ENCODE measurements at regions not wholly inside any gene's neighbourhood (a gene's known extent, or its start where the extent isn't known, plus 50 kb on each side); places are given as distances from the start of the nearest gene placed in this dataset.

- no peak for DNase-seq (ENCODE audit: low read depth in 2 of 2)
Measured at GRCh38 chr6:9527679-9528286, 887.1 kb downstream of the TFAP2A start.

GRCh38 chr6:9523462-9523861 lies 891.4 kb downstream of the TFAP2A start:
- no peak for DNase-seq (ENCODE audit: low read depth in 2 of 2)

- DNase-seq (ENCODE audit: low read depth in 2 of 2): no peak
Measured at GRCh38 chr6:9522101-9522500, 892.8 kb downstream of the TFAP2A start.

- DNase-seq (ENCODE audit: low read depth in 2 of 2): no peak
Measured at GRCh38 chr6:9521152-9521530, 893.7 kb downstream of the TFAP2A start.

GRCh38 chr6:9520417-9521151 lies 894.3 kb downstream of the TFAP2A start:
- DNase-seq (ENCODE audit: low read depth in 2 of 2): no peak

- DNase-seq (ENCODE audit: low read depth in 2 of 2): no peak
Measured at GRCh38 chr6:9518431-9518830, 896.4 kb downstream of the TFAP2A start.

- DNase-seq (ENCODE audit: low read depth in 2 of 2): no peak
Measured at GRCh38 chr6:9517806-9518205, 897.1 kb downstream of the TFAP2A start.

DNA sequence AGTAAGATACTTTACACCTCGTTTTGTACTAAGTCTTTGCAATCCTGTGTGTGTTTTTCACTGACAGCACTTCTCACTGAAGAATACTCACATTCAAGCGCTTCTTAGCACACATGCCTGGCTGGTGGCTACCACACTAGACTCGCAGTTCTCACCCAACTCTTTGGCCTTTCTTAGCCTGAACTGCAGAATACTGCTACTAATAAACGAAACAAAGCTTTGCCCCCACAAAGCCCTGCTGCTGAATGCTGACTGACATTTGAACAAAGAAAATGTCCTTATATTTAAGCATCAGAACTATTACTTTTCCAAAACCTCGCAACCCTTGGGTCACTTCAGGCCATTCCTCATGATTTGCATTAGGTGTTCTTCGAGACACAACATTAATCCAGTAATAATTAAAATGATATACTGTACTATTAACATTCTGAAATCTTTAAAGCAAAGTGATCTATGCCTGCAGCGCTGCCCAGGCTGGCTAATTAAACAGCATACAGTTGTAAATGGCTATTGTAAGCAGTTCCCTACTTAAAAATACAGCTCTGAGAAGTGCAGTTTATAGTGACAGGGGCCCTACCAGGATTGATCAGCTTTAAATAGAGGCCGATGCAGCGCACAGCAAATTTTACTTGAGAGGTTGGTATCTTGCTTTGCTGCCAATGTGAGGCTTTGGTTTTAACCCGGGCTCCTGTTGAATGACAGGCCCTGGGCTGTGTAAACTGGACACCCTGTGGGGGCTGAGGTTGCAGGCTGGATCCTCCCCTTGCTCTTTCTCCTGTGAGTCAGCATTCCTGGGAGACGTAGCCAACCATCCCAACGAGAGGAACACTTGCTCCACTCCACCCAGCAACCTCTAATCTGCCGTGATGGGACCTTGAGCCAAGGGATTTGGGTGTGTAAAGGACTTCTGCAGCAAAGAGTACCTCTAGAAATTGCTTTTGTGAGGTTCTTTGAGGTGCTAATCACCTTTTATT lies 899.0 kb downstream of the TFAP2A start:
- DNase-seq (ENCODE audit: low read depth in 2 of 2): no peak

DNA sequence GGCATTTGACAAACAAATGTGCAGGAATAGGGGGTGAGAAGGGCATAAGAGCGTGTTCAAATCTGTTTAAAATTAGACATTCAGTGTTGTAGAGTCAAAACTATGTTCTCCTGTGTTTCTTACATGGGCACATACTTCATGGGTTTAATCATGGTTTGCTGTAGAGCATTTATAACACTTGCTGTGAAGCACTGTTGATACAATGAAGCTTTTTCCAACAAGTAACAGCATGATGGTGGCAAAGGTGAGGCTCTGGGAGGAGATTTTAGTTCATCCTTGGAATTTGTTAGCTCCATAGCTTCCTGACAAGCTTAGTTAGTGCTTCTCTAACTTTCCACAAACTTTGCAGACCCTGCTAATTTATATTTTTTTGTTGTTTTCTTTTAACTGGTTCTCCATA lies 900.7 kb downstream of the TFAP2A start:
- no peak for DNase-seq (ENCODE audit: low read depth in 2 of 2)

- no peak for DNase-seq (ENCODE audit: low read depth in 2 of 2)
Measured at GRCh38 chr6:9511157-9511556, 903.7 kb downstream of the TFAP2A start.

GRCh38 chr6:9507136-9507895 lies 907.6 kb downstream of the TFAP2A start:
- no peak for DNase-seq (ENCODE audit: low read depth in 2 of 2)

GRCh38 chr6:9504191-9504590 lies 910.7 kb downstream of the TFAP2A start:
- DNase-seq (ENCODE audit: low read depth in 2 of 2): no peak

DNA sequence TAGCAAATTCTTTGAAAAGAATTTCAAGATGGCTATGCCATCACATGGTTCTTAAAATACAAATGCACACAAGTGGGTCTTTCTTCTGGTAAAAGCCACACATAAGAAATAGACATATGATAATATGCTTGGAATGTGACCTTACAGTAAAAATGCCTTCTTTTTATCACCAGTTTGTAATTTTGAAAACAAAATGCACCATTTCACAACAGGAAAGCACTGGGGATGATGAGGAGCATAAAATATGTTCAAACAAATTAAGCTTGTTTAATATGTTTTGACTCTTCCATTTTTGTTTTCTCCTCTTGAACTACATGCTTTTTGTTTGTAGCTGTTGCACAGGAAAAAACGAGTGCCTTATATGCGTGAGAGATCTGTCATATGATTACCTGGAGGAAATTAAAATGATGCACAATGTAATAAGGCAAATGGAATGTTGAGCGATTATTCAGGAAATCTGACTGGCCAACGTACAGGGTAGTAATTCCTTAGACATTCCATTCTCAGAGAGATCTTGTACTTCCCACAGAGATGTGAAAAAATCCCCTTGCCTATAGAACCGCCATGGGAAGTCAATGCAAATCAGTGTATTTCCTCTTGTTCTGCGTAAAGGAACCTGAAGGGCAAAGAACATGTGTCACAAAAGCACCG lies 911.6 kb downstream of the TFAP2A start:
- DNase-seq (ENCODE audit: low read depth in 2 of 2): no peak

GRCh38 chr6:9499709-9500108 lies 915.2 kb downstream of the TFAP2A start:
- no peak for DNase-seq (ENCODE audit: low read depth in 2 of 2)

DNA sequence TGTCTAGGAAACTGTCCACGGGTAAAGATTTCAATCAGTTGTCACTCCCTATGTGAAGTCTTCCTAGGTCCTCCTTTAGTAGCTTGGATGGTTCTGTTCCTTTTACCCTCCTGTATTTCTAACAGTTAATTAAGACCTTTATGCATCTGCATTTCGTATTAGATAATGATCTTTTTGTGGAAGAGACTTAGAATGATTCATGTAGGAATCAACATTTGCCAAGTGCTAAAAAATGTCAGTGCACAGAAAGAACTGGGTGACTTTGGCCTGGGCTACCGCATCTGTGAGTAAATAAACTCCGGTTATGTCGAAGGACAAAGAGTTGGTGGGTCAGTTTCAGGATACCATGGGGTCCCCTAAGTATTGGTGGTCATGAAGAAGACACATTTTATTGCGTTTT lies 918.0 kb downstream of the TFAP2A start:
- DNase-seq (ENCODE audit: low read depth in 2 of 2): no peak

GRCh38 chr6:9494864-9495263 lies 920.0 kb downstream of the TFAP2A start:
- DNase-seq (ENCODE audit: low read depth in 2 of 2): no peak

DNA sequence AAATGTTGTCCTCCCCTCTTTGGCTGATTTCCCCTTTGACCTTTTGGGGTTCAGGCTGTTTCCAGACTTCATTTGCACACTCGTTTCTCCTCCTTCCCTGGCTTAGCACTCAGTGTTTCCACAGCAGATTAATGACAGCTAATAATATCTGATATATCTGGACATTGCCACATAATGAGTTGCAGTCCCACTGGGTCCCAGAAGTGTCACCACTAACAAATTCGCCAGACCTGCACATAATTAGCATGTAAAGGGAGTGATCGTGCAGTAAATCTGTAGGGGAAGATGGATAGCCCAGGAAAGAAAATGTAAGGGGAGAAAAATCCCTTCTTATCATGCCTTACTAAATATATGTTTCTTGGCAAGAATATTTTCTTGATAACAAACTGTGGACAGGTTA lies 922.1 kb downstream of the TFAP2A start:
- DNase-seq (ENCODE audit: low read depth in 2 of 2): no peak

- no peak for DNase-seq (ENCODE audit: low read depth in 2 of 2)
Measured at GRCh38 chr6:9487128-9487527, 927.7 kb downstream of the TFAP2A start.

DNA sequence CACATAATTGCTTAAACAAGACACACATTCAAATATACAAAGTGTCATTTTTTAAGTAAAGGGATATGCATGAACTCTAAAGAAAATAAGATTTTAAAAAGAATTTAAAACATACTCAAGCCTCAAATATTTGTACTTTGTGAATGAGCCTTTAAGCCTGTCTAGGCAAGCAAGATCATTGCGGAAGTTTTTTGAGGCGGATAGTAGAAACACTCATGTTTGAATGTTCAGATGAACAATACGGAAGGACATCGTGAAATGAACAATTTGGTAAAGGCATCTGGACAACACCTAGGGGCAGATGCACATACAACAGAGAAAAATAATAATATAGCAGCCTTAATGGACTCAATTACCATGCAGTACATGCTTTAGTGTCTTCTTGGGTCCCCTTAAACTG lies 928.9 kb downstream of the TFAP2A start:
- no peak for DNase-seq (ENCODE audit: low read depth in 2 of 2)

- no peak for DNase-seq (ENCODE audit: low read depth in 2 of 2)
Measured at GRCh38 chr6:9484686-9485085, 930.2 kb downstream of the TFAP2A start.

DNA sequence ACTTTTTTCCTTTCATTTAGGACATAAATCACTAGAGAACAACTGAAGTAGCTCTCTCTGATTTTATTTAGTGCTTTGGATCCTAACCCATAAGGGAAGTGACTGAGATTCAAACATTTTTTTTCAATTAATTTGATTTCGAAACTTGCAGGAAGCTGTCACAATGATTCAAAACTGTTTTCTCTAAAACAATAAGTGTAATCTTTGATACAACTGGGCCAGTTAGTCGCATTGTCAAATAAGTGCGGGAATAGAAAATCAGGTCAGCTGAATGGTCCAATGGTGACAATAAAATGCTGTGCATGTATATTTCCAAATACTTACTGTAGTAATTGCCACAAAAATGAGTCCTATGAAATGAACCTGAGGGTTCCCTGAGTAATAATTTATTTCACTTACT lies 930.8 kb downstream of the TFAP2A start:
- DNase-seq (ENCODE audit: low read depth in 2 of 2): no peak
